Astrocyte of the cerebellum (primary cell): ENCODE measurements at regions not wholly inside any gene's neighbourhood (a gene's known extent, or its start where the extent isn't known, plus 50 kb on each side); places are given as distances from the start of the nearest gene placed in this dataset.

Experiments
- DNase-seq: peaks from one replicate; pipeline ENCODE4 v3.0.0-alpha.2; 2011; ENCODE audit warnings: low read depth
- H3K4me3 ChIP-seq: 2 replicates; pipeline ENCODE4 v1.5.1; 2011; ENCODE audit warnings: mild to moderate bottlenecking, low read depth, low read length, moderate library complexity
- in situ Hi-C: cut with HindIII; loops from 2 replicates; pipeline ENCODE4 v1.10.0; 2017; ENCODE audit warnings: low sequenced_read_pairs
- TF ChIP-seq, protein P1 (sequence below): IDR thresholded peaks from 2 replicates; pipeline ENCODE4 v1.5.1; 2012; ENCODE audit warnings: low read length, low read depth, moderate library complexity, mild to moderate bottlenecking; ENCODE audit errors: missing control alignments

DNA sequence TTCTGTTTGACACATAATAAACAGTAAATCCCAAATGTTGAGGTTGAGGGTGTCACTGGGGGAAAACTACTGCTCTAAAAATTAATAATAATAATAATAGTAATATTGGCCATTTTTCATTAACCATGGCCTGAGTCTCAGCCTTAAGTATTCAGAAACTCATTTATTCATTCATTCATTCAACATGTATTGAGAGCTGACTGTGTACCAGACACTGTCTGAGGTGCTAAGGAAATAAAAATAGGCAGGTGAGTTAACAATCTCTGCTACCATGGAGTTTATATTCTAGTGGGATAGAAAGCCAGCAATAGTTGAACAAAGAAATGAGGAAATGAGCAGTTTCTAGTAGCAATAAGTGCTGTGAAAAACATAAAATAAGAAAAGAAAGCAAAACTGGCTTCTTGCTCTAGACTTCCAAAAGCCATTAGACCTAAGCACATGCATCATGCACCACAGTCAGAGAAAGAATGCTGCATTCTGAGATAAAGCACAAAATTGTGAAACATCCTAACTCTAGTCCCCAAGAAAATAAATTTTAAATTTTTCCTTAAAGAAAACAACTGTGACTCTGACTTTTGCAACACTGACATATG lies 278.7 kb downstream of the RCHY1 start:
- in situ Hi-C loops: no loop called here
- no peak overlapping the region for H3K4me3 ChIP-seq
- TF ChIP-seq, protein P1, sequence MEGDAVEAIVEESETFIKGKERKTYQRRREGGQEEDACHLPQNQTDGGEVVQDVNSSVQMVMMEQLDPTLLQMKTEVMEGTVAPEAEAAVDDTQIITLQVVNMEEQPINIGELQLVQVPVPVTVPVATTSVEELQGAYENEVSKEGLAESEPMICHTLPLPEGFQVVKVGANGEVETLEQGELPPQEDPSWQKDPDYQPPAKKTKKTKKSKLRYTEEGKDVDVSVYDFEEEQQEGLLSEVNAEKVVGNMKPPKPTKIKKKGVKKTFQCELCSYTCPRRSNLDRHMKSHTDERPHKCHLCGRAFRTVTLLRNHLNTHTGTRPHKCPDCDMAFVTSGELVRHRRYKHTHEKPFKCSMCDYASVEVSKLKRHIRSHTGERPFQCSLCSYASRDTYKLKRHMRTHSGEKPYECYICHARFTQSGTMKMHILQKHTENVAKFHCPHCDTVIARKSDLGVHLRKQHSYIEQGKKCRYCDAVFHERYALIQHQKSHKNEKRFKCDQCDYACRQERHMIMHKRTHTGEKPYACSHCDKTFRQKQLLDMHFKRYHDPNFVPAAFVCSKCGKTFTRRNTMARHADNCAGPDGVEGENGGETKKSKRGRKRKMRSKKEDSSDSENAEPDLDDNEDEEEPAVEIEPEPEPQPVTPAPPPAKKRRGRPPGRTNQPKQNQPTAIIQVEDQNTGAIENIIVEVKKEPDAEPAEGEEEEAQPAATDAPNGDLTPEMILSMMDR: no peak
- DNase-seq: no peak

DNA sequence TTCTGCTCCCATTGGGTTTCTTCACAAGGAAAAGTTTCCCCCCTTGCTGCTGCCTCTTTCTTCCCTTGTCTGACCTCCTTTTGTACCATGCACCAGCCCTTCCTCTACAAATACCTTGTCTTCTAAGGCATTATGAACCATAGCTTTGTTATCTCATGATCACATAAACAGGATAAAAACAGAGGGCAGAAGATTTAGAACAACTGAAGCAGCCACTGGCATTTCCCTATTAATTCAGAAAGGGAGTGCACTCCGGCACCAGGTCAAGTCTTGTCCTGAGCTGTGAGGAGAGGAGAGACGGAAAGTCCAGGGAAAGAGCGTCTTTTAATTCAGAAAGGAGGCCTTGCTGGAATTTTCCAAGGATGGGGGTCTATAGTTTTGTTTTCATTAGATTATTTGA lies 281.7 kb downstream of the RCHY1 start:
- DNase-seq: no peak
- no peak overlapping the region for H3K4me3 ChIP-seq
- TF ChIP-seq, protein P1: no peak
- in situ Hi-C loops: no loop called here

DNA sequence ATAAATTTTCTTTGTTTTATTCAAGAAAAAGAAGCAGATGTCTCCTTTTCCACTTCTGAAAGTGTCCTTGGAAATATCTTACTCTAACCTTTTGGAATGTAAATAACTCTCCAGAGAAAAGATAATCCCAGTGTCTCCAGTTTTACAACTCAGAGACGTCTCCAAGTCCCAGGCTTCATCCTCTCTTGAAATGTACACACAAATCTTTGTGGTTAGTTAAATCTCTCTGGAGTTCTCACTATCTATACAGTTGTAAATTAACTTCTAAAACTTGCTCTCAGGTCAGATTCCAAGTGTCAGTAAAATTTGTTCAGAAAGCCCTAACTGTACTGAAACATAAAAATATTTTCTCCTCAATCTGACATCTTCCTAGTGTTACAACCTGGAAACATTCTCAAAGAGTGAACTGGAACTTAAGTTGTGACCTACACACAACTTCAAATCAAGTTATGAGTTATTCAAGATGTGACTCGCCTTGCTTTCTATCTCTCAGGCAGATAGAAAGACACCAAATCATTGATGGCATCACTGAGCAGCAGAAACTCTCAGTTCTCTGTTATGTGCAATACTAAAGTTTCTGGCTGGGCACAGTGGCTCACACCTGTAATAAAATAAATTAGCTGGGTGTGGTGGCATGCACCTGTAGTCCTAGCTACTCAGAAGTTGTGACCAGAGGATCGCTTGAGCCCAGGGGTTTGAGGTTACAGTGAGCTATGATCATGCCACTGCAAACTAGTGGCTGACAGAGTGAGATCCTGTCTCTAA lies 284.2 kb downstream of the RCHY1 start:
- no peak for DNase-seq
- in situ Hi-C loops: no loop called here

DNA sequence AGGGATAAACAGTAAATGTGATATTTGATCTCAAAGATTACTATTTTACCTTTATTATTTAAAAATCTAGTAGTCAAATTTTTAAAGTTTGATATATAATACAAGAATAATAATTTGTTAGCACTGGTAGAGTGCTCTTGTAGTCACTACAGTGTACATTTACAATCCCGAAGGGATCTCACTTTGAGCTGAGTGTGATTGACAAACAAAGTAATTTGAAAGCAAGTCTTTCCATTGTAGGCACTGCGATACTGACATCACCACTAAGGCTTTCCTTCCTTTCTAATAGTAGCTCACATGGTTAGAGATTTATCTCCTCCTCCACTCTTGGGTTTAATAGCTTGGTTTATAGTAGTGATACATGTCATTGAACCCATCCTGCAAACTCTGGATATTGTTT lies 280.6 kb downstream of the PARM1 start:
- DNase-seq: no peak
- H3K4me3 ChIP-seq: no peak overlapping the region
- in situ Hi-C loops: no loop called here
- TF ChIP-seq, protein P1: no peak

More for the DNA sequence above, 284.2 kb downstream of the RCHY1 start:
- TF ChIP-seq, protein P1: no peak
- no peak overlapping the region for H3K4me3 ChIP-seq

DNA sequence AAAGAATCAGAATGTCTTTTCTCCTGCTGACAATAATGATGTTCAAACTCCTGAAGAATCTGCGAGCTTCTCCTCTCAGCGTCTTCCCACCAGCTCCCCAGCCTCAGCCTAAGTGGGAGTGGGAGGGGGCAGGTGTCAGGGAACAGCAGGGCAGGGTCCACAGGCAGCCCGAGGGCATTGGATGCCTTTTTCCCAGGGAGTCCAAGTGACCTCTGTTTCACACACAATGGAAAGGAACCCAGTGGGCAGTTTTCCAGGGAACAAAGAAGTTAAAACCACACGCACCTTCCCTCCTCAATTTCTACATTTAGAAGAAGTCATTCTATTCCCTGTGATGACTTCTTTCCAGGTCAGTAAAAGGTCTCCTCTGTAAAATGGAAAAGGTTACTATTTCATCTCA lies 278.5 kb downstream of the PARM1 start:
- H3K4me3 ChIP-seq: no peak overlapping the region
- DNase-seq: no peak
- in situ Hi-C loops: no loop called here
- TF ChIP-seq, protein P1: no peak

DNA sequence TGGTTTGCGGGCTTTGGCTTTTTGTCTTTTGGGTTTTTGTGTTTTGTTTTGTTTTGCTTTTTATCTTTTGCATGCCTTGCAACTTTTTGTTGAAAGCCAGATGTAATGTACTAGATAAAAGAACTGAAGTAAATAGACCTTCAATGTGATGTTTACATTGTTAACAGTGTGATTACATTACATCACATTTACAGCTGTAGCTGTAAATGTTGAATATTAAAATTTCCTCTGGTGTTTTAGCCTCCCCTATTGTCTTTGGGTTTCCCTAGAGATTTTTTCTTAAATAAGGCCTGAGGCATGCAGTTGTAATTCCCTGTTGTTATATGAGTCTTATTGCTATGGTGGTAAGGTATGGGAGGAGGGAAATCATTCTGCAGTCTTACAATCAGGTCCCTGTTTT lies 275.0 kb downstream of the PARM1 start:
- H3K4me3 ChIP-seq: no peak overlapping the region
- in situ Hi-C loops: no loop called here

More for the DNA sequence above, 275.0 kb downstream of the PARM1 start:
- TF ChIP-seq, protein P1: no peak
- no peak for DNase-seq
